ENCODE measurements at regions not wholly inside any gene's neighbourhood (a gene's known extent, or its start where the extent isn't known, plus 50 kb on each side); places are given as distances from the start of the nearest gene placed in this dataset.

- TF ChIP-seq CTCF (conservative IDR thresholded peaks at IDR 0.05): peak; percentile 69
- TF ChIP-seq ZFX (IDR thresholded peaks at IDR 0.05): no peak
Observed at GRCh38 chr2:41869542-41870264, 178.1 kb upstream of the PKDCC start.
